Stimulated activated CD8-positive, alpha-beta memory T cell treated with anti-CD3 and anti-CD28 coated beads, Interleukin-7, amount 100 ng/mL, for 1 hour (primary cell): ENCODE measurements at regions not wholly inside any gene's neighbourhood (a gene's known extent, or its start where the extent isn't known, plus 50 kb on each side); places are given as distances from the start of the nearest gene placed in this dataset.

Source experiments
- DNase-seq, 2 donors: peaks; one replicate each; pipeline ENCODE4 v3.0.0-alpha.2; 2020; ENCODE audit warnings: low read depth in 2 of 2

DNA sequence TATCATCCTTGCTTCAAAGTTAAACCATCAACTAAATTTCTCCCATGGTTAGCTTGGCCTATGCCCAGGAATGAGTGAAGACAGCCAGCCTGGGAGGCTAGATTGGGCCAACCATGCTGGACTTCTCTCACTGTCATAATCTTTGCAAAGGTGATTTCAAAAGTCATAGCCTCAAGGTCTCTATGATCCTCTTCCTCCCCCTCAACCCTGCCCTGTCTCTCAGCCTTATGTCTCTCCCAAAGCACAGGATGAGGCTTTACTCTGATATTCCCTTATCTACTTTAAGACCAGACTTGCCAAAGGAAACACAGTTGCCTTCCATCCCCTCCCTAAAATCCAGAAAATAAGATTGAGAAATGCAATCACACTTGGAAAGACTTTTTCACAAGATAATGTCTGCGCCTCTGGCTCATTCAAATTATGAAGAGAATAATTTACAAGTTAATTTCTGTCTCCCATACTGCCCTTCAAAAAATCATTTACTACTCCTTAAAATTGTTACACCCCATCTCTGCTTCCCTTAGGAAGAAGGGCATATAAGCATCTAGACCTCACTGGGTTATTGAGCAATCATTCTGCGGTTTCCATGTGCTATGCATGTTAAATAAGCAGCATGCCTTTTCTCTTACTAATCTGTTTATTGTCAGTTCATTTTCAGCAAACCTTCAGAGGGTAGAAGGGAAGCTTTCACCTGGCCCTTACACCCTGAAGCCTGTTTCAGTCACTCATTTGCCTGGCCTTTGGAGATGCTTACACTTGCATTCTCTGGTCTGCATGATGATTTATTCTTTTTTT lies 113.8 kb upstream of the ANKRD55 start:
- DNase-seq, result no peak

DNA sequence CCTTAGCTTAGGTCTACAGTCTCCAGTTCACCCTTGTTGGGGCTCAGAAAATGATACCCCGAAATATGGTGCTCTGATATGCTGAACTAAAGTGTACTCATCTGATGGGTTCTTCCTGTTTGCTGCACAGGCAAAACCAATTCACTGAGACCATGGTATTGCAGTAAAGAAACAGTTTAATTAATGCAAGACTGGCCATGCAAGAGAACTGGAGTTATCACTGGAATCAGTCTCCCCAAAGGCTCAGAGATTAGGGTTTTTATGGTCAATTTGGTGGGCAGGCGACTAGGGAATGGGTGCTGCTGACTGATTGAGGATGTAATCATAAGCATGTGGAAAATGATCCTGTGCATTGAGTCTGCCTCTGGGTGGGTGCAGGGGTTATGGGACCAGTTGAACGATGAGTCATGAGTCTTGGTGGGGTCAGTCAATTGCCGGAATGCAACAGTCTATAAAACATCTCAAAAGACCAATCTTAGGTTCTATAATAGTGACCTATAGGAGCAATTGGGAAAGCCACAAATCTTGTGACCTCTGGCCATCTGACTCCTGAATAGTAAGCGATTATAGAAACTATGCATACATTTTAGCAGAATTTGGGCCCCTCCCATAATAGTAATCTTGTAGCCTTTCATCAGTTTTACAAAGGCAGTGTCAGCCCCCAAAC lies 113.0 kb upstream of the ANKRD55 start:
- DNase-seq, result no peak

DNA sequence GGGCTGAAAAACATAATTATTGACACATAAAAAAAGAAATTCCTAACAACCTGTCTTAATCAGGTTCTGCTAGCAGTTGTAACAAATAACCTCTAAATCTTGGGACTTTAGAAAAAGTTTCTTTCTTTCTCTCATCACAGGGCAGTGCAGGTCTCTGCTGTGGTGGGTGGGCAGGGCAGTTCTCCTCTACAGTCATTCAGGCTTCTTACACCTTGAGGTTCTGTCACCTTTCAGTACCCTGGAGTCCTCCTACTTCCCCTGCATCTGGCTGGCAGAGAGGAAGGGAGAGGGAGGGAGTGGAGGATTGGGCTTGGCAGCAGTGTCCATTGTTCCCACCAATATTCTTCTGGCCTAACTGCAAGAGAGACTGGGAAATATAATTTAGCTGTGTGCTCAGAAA lies 112.2 kb upstream of the ANKRD55 start:
- DNase-seq, result no peak

DNA sequence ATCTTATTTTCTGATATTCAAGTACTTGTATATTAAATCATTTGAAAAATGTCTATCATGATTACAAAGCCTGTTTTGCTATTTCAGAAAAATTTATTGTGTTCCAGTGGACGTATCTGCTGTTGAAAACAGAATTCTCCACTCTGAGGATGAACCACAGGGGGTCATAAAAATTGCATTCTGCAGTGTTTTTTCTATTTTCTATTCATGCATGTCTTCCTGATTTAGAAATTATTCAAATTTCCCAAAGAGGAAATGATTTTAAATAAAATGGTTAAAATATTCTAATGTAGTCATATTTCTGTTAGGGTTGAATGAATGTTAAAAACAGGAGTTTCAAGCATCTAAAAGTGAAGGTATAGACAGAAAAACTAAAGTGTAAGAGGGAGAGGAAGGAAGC lies 111.5 kb upstream of the ANKRD55 start:
- DNase-seq, result no peak

DNA sequence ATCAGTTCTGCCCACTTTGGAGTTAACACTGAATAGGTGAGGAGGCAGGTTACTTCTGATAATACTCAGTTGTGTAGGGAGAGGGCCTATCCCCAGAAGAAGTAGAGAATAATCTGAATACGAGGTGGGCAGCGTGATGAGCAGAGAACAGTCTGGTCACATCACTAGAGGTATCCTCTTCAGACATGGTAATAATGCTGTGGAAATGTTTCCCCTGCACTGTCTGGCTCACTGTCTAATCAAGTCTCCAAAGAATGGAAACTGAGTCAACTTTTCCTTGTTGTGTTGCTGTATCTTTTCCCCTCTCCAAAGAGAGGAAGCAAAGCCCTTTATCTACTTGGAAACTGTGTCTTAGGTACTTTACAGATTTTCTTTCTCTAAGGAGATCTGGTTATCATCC lies 110.9 kb upstream of the ANKRD55 start:
- DNase-seq, result no peak

DNA sequence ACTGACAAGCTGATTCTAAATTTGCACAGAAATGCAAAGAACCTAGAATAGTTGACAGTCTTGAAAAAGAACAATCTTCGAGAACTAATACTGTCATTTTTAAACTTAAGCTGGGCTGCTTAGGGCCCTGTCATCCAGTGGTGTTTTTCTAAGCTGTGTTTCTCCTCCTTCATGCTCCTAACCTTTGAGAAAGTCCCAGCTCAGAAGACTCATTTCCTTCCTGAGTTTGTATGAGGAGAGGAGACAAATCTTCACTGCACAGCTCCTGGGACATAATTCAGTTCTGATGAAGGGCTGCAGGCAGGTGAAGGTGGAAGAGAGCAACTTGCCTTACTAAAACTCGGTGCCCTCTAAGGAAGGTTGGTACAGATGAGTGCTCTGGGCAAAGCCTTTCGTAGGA lies 109.5 kb upstream of the ANKRD55 start:
- no peak for DNase-seq

DNA sequence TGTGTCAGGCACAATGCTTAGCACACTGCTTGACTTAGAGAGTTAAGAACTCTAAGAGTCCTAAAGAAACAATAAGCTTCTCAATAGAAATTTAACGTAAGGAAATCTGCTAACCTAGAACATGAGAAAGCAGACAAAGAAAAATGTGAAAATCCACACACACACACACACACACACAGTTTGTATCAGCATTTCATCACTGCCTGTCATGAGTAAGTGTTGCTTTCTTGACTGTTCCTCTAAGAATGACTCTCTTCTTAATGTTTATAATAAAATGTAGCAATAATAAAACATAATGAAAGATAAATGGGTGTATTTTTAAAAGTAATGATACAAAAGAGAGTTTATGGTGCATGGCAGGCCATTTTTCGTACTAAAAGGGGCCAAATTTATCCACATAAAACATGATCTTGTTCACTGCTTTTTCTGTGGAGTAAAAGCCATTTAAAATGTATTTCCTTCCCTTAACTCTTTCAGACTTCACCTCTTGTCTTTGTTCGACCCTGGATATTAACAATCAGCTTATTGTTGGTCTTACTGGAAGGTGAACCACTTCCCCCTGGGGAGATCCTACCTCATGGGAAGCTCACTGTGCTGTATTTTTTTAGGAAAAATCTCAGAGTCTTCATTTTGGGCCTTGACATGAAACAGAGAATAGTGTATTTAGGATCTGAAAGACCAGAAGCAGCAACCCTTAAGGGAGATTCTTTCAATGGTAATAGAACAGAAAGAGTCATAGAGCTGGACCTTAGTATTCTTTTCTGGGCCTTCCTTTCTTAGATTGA lies 107.3 kb upstream of the ANKRD55 start:
- DNase-seq, result no peak

DNA sequence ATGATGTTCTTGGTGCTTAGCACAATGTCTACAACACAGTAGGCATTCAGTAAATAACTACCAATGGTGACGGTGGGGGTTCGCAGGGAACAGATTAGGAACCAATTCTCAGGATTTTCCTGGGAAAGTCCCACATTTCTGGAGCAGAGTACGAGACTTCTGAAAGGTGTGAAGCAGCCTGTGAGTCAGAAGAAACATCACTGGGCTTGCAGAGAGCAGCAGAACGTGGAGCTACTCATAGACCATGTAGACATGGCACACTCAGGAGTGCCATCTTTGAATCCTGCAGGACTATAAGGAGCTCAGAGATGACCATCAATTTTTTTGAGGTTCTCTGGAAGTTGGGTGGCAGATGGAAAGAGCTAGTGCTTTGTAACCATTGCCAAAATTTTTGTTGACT lies 106.6 kb upstream of the ANKRD55 start:
- no peak for DNase-seq

DNA sequence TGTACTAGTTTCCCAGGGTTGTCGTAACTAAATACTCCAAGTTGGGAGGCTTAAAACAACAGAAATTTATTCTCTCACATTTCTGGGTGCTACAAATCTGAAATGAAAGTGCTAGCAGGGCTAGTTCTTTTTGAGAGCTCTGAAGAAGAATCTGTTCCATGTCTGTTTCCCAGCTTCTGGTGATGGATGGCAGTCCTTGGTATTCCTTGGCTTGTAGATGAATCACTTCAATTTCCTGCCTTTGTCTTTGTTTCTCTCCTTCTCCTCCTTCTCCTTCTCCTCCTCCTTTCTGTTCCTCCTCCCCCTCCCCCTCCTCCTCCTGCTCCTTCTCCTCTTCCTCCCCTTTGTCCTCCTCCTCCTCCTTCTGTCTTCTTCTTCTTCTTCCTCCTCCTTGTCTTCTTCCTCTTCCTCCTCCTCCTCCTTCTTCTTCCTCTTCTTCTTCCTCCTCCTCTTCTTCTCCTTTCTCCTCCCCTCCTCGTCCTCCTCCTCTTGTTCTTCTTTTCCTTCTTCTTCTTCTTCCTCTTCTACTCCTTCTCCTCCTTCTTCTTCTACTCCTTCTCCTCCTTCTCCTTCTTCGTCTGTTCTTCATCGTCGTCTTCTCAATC lies 104.7 kb upstream of the ANKRD55 start:
- no peak for DNase-seq

DNA sequence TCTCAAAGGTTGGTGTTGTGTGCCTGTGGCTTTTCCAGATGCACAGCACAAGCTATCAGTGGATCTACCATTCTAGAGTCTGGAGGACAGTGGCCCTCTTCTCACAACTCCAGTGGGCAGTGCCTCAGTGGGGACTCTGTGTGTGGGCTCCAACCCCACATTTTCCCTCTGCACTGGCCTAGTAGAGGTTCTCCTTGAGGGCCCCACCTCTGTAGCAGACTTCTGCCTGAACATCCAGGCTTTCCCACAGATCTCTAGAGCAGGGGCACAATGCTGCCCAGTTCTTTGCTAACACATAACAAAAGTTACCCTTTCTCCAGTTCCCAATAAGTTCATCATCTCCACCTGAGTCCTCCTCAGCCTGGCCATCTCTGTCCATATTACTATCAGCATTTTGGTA lies 102.1 kb upstream of the ANKRD55 start:
- no peak for DNase-seq

DNA sequence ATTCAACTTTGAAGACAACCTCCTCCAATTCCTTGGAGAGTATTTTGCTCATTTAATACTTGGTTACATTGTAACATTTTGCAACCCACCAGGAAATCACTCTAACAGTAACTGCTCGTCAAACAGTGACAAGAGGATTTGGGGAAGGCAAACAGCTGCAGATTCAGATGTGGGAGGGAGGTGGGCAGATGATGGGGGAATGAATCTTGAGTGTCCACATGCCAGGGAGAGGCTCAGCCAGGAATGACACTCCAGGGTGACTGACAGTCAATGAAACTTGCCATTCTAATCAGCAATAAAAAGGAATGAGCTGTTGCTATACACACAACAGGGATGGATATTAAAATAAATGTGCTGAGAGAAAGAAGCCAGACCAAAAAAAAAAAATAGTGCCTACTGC lies 97.7 kb upstream of the ANKRD55 start:
- DNase-seq, result no peak

DNA sequence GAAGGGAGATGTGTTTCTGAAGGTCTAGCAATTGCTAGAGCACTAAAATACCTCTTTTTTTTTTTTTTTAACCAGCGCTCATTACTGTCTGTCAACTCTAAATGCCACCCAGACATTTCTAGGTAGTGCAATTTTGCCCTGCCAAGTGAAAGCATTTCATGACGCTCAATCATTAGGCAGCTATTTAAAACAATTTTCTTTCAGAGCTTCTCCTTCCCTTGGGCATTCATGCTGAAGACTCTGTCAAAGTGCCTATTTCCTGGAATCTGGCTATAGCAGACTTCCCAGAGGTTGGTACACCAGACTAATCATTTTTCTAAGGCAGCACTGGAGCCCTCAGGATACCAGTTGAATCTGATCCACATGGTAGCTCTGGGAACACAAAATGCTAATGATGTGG lies 97.0 kb upstream of the ANKRD55 start:
- no peak for DNase-seq

DNA sequence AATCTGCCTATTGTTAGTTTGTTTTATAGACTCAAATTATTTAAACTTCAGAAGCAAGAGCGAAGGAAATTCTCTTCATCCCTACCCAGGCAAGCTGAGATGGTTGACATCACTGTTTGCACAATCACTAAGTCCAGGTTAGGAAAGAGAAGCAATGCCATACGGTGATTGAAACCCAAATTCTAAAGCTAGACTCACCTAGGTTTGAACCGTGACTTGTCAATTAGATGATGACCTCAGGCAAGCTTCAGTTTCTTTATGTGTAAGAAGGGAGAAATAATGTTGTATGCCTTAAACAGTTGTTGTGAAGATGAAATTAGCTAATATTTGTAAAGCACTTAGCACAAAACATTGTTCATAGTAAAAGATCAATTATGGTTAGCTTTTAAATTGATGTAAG lies 96.5 kb upstream of the ANKRD55 start:
- no peak for DNase-seq

DNA sequence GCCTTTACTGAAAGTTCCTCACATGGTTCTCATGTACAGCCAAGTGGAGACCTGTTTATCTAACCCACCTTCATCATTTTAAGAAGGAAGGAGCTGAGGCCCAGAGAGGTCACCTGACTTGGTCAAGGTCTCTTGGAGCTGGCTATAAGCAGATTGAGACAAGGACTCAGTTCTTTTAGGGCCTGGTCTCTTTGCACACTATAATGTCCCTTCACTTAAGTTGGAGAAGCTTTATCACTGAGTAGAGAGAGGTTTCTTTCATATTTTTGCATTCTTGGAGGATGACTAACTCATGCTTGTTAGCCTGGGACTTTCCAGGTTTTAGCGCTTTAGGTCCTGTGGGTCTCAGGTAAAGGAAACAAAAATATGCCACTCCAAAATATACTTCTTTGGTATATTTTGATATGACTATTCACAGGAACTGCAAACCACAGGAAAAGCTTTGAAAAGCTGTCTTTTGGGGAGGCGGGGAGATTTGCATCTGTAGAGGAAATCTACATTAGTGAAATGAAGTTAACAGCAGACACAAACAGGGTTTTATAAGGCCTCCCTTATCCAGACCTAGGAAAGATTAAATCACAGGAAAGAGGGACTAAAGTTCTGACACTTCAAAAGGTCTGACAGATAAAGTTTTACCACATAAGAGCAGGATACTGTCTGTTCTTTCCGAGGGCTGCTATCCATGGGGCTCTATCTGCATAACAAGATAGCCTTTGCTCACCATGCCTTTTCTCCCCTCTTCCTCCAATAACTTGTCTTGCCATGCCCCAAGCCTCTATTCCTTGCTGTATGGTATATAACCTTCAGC lies 95.8 kb upstream of the ANKRD55 start:
- DNase-seq, result no peak

DNA sequence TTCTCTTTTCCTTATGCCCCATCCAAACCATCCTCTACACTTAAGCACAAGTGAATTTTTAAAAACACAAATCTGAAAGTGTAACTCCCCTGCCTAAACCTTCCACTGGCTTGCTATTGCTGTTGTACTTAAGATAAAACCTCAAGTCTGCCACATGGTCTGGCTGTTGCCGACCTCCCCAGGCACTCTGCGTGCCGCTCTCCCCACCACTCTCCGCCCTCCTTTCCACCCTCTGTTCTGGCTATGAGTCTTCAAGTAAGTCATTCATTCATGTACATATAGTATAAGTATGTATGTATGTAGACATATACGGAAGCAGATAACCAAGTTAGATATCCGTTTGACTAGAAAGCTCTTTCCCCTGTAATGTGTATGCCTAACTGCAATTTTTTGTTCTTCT lies 94.7 kb upstream of the ANKRD55 start:
- no peak for DNase-seq

DNA sequence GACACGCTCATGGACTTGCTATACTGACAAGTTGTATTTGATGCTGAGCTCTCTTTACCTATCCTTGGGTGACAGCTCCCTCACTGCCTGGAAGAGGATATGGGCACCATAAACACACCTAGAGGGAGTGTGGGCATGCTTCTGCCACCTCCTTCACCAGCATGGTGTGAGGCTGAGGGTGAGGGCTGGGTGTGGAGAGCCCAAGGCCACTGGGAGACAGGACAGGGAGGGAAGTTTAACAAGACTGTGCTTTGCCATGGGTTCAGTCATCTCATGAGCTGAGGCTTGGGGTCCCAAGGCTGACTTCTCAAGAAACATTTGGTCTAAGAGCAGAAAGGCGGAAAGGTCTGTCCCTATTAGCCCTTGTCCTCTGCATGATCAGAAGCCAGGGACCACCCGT lies 93.6 kb upstream of the ANKRD55 start:
- DNase-seq, result no peak

DNA sequence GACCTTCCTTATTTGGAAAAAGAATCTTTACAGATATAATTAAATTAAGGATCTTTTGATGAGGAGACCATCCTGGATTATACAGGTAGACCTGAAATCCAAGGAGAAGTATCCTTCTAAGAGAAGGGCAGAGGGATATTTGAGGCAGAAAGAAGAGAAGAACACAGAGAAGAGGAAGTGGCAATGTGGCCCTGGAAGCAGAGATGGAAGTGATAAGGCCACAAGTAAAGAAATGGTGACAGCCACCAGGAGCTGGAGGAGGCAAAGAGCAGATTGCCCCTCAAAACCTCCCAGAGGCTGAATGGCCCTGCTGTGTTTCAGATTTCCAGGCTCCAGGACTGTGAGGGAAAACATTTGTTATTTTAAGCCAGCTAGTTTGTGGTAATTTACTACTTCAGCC lies 93.0 kb upstream of the ANKRD55 start:
- DNase-seq, result no peak

DNA sequence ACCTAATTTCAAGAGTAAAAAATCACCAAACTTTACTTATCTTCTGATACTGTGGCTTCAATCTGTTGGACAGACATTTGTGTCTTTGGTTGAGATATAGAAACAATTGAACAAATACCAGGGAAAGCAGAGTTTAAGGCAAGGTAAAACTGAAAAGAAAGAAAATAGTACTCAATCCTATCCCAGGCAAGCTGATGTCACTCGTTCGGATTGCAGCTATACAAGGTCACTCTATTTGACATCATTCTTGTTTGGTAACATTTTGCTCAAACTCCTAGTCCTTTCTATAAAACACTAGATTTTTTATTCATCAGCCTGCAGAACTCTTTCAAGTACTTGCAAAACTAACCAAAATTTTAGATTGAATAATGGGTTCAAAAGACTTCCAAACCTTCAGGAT lies 91.9 kb upstream of the ANKRD55 start:
- DNase-seq, result no peak

DNA sequence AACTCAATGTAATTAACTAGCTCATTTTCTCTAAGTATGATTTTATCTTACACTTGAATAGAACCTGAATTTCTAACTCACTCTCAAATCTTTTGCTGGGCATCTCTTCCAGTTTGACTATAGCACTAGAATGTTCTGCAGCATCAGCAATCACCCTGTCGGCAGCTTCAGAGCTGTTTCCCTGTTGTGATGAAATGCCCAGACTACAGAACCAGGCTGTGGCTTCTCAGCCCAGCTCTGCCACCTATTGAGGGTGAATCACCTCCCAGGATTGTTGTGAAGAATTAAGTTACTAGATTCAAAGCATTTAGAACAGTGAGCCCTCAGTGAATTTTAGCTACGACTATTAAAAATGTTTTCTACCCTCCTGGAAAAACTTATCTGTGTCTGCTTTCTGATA lies 90.4 kb upstream of the ANKRD55 start:
- no peak for DNase-seq

DNA sequence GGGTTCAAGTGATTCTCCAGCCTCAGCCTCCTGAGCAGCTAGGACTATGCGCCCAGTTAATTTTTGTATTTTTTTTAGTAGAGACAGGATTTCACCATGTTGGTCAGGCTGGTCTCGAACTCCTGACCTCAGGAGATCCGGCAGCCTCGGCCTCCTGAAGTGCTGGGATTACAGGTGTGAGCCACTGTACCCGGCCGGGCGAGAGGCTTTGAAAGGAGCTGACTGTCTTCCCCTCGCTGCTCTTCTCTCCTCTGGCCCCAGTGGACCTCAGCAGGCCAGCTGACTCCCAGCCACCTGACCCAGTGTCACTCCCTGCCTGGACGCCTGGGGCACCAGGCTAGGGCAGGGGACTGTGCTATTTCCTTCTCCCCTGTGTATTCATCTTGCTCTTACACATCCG lies 89.5 kb upstream of the ANKRD55 start:
- DNase-seq, result no peak

DNA sequence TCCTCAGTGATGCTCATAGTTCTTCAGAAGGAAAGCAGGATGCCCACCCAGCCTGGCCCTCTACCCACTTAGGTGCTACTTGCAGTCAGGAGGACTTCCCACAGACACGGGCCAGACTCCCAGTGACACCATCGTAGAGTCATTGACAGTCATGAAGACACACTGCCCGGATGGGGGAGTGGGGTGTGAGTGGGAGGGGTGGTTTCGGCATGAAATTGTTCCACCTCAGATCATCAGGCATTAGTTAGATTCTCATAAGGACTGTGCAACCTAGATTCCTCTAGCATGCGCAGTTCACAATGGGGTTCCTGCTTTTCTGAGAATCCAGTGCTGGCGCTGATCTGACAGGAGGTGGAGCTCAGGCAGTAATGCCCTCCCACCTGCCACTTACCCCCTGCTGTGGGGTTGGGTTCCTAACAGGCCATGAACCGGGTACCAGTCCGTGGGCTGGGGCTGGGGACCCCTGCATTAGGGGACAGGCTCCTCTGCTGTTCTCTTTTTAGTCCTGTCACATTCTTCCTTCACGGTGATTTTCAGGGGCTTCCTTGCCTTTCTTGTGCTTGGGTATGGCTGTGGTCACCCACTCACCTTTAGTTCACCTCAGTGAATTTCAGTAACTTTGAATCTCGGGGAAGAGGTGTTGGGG lies 88.2 kb upstream of the ANKRD55 start:
- DNase-seq, result no peak
